ENCODE measurements at regions not wholly inside any gene's neighbourhood (a gene's known extent, or its start where the extent isn't known, plus 50 kb on each side); places are given as distances from the start of the nearest gene placed in this dataset.
"Not testable (repeated sequence)": the region's sequence is repeated elsewhere in the genome, so short reads cannot be mapped to it uniquely, and the experiment has no call there.

DNA sequence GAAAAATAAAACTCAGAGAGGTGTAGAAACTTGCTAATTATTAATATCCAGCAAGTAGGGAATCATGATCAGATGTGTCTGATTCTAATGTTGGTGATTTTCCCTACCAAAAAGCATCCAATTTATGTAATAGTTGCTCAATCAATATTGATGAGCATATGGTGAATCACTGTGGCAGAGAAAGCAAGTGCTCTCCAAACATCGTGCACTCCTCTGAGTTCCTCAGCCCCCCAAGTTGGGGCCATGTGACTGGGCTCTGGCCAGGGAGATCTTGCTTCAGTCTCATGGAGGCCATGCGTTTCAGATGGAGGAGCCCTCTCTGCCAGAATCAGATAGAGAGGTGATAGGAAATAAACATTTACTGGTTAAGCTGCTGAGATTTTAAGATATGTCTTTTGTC is 133.2 kb upstream of the LY86 start:
- Mint-ChIP-seq H3K27ac (ENCODE audit: unreplicated experiment) (no peak overlapping the region), H3K36me3 (ENCODE audit: unreplicated experiment) (no peaks in the 10 kb centered on the region), H3K4me3 (ENCODE audit: unreplicated experiment) (no peak overlapping the region), H3K4me1 (ENCODE audit: low read depth, unreplicated experiment) (no peaks in the 10 kb centered on the region), H3K27me3 (ENCODE audit: unreplicated experiment) (no peaks in the 10 kb centered on the region), H3K9me3 (ENCODE audit: unreplicated experiment) (peaks cover 3% of the 10 kb centered on the region)
- DNase-seq = no peak
- no peak for TF ChIP-seq CTCF (IDR thresholded peaks at IDR 0.05; ENCODE audit: partially characterized antibody, unreplicated experiment)

GRCh38 chr6:6458172-6458571 is 130.3 kb upstream of the LY86 start:
- no peak for TF ChIP-seq CTCF (IDR thresholded peaks at IDR 0.05; ENCODE audit: partially characterized antibody, unreplicated experiment)
- Mint-ChIP-seq H3K4me1 (ENCODE audit: low read depth, unreplicated experiment) (no peaks in the 10 kb centered on the region), H3K36me3 (ENCODE audit: unreplicated experiment) (no peaks in the 10 kb centered on the region), H3K4me3 (ENCODE audit: unreplicated experiment) (no peak overlapping the region), H3K9me3 (ENCODE audit: unreplicated experiment) (peaks cover 2% of the 10 kb centered on the region), H3K27me3 (ENCODE audit: unreplicated experiment) (no peaks in the 10 kb centered on the region), H3K27ac (ENCODE audit: unreplicated experiment) (no peak overlapping the region)
- DNase-seq = no peak

DNA sequence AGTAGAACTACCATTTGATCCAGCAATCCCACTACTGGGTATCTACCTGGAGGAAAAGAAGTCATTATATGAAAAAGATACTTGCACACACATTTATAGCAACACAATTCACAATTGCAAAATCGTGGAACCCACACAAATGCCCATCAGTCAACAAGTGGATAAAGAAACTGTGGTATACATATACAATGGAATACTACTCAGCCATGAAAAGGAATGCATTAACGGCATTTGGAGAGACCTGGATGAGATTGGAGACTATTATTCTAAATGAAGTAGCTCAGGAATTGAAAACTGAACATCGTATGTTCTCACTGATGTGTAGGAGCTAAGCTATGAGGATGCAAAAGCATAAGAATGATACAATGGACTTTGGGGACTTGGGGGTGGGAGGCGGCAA is 128.6 kb upstream of the LY86 start:
- not testable (repeated sequence) for H3K36me3 Mint-ChIP-seq (ENCODE audit: unreplicated experiment); DNase-seq; H3K4me3 Mint-ChIP-seq (ENCODE audit: unreplicated experiment); H3K27me3 Mint-ChIP-seq (ENCODE audit: unreplicated experiment); H3K4me1 Mint-ChIP-seq (ENCODE audit: low read depth, unreplicated experiment); H3K9me3 Mint-ChIP-seq (ENCODE audit: unreplicated experiment); H3K27ac Mint-ChIP-seq (ENCODE audit: unreplicated experiment)

DNA sequence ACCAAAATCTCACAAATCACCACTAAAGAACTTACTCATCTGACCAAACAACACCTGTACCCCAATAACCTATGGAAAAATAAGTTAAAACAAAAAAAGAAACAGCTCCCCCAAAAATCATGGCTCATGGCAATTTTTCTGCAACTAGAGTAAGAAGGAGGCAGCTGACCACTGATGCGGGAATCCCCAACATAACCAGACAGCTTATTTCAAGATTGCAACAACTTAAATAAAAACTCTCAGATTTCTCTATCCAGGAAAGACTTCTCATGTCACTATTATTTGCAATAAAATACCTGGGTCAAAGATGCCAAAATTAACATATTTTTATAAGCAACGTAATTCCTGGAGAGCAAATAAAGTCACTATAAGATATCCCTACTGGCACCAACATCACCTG is 128.1 kb upstream of the LY86 start:
- no peak for DNase-seq
- Mint-ChIP-seq H3K4me1 (ENCODE audit: low read depth, unreplicated experiment) (no peaks in the 10 kb centered on the region), H3K36me3 (ENCODE audit: unreplicated experiment) (no peaks in the 10 kb centered on the region), H3K27ac (ENCODE audit: unreplicated experiment) (no peak overlapping the region), H3K27me3 (ENCODE audit: unreplicated experiment) (peaks cover 7% of the 10 kb centered on the region), H3K9me3 (ENCODE audit: unreplicated experiment) (peaks cover 2% of the 10 kb centered on the region), H3K4me3 (ENCODE audit: unreplicated experiment) (no peak overlapping the region)
- TF ChIP-seq CTCF (IDR thresholded peaks at IDR 0.05; ENCODE audit: partially characterized antibody, unreplicated experiment) = no peak

DNA sequence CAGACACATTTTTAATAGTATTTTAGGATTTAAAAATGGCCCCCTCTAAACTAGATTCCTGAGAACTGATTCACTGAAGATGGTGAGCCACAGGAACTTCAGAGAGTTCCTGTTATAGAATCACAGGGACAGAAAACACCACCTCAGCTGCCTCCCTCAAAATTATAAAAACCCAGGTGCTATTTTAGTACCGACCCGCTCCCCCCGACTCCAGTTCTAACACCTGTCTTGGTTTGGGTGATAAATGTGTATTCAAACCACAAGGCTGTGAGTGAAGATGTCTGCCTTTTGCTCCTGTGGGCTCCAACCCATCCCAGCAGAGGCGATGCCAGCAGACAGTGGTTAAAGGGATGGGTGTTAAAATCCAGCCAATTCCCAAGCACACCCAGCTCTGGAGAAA is 127.4 kb upstream of the LY86 start:
- no peak for TF ChIP-seq CTCF (IDR thresholded peaks at IDR 0.05; ENCODE audit: partially characterized antibody, unreplicated experiment)
- DNase-seq = no peak
- H3K36me3 Mint-ChIP-seq (ENCODE audit: unreplicated experiment) = no peaks in the 10 kb centered on the region
- H3K27me3 Mint-ChIP-seq (ENCODE audit: unreplicated experiment) = peaks cover 7% of the 10 kb centered on the region
- H3K27ac Mint-ChIP-seq (ENCODE audit: unreplicated experiment) = no peak overlapping the region
- no peaks in the 10 kb centered on the region for H3K4me1 Mint-ChIP-seq (ENCODE audit: low read depth, unreplicated experiment)
- H3K4me3 Mint-ChIP-seq (ENCODE audit: unreplicated experiment) = no peak overlapping the region
- H3K9me3 Mint-ChIP-seq (ENCODE audit: unreplicated experiment) = peaks cover 2% of the 10 kb centered on the region

All from glutamatergic neuron (in vitro differentiated cells).